ENCODE measurements at regions not wholly inside any gene's neighbourhood (a gene's known extent, or its start where the extent isn't known, plus 50 kb on each side); places are given as distances from the start of the nearest gene placed in this dataset.
"Not testable (repeated sequence)": the region's sequence is repeated elsewhere in the genome, so short reads cannot be mapped to it uniquely, and the experiment has no call there.

- H3K9ac ChIP-seq (ENCODE audit: low read depth, low read length): no peak overlapping the region
- no peak for ATAC-seq (ENCODE audit: insufficient read depth, low read depth)
- no peaks in the 10 kb centered on the region for H4K20me1 ChIP-seq (ENCODE audit: insufficient read depth, low read length)
- H3K4me3 ChIP-seq (ENCODE audit: low read depth in 1 of 2, low read length in 2 of 2): no peak overlapping the region
- no peaks in the 10 kb centered on the region for H3K79me2 ChIP-seq (ENCODE audit: insufficient read depth, low read length)
- H3K27me3 ChIP-seq (ENCODE audit: insufficient read depth, low read length, poor library complexity): no peaks in the 10 kb centered on the region
- H3K4me1 ChIP-seq (ENCODE audit: insufficient read depth, low read length): no peaks in the 10 kb centered on the region
- H2AFZ ChIP-seq (ENCODE audit: low read depth, low read length): no peak overlapping the region
- TF ChIP-seq CTCF (IDR thresholded peaks at IDR 0.05; ENCODE audit: borderline replicate concordance, extremely low read depth, low read length, poor library complexity, severe bottlenecking): no peak
- TF ChIP-seq EZH2 (IDR thresholded peaks at IDR 0.05; ENCODE audit: borderline replicate concordance, low read depth, low read length, severe bottlenecking): no peak
- DNase-seq: no peak
- H3K27ac ChIP-seq (ENCODE audit: low read length): no peak overlapping the region
- no peaks in the 10 kb centered on the region for H3K9me3 ChIP-seq (ENCODE audit: insufficient read depth, low read length, severe bottlenecking)
- no peak overlapping the region for H3K4me2 ChIP-seq (ENCODE audit: insufficient read depth, low read length)
- no peaks in the 10 kb centered on the region for H3K36me3 ChIP-seq (ENCODE audit: insufficient read depth, low read length)
Observed at GRCh38 chr2:66189553-66189952, 245.4 kb upstream of the MEIS1 start.

DNA sequence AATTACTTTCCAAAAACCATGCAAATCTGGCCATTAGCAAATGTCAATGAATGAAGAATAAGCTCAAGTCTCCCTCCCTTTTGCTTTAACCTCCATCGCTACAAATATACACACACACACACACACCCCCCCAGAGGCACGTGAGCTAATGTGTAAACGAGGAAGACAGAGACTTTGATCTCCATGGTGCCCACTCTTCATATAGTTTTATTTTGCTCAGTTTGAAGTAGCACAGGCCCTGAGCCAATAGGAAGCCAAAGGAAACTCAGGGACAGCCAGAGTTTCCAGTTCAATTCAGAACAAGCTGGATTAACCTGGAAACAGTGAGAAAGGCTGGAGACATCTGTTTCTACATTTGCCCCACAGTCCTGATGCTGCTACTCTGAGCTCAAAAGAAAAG, 248.4 kb upstream of the MEIS1 start:
- Histone ChIP-seq H3K4me3 (ENCODE audit: low read depth in 1 of 2, low read length in 2 of 2) (no peak overlapping the region), H3K27me3 (ENCODE audit: insufficient read depth, low read length, poor library complexity) (no peaks in the 10 kb centered on the region), H4K20me1 (ENCODE audit: insufficient read depth, low read length) (no peaks in the 10 kb centered on the region), H3K36me3 (ENCODE audit: insufficient read depth, low read length) (no peaks in the 10 kb centered on the region), H3K79me2 (ENCODE audit: insufficient read depth, low read length) (no peaks in the 10 kb centered on the region), H2AFZ (ENCODE audit: low read depth, low read length) (no peak overlapping the region), H3K9ac (ENCODE audit: low read depth, low read length) (no peak overlapping the region), H3K4me1 (ENCODE audit: insufficient read depth, low read length) (no peaks in the 10 kb centered on the region), H3K4me2 (ENCODE audit: insufficient read depth, low read length) (no peak overlapping the region), H3K9me3 (ENCODE audit: insufficient read depth, low read length, severe bottlenecking) (no peaks in the 10 kb centered on the region), H3K27ac (ENCODE audit: low read length) (no peak overlapping the region)
- ATAC-seq (ENCODE audit: insufficient read depth, low read depth) (no peak), DNase-seq (no peak)
- TF ChIP-seq EZH2 (IDR thresholded peaks at IDR 0.05; ENCODE audit: borderline replicate concordance, low read depth, low read length, severe bottlenecking) (no peak), CTCF (IDR thresholded peaks at IDR 0.05; ENCODE audit: borderline replicate concordance, extremely low read depth, low read length, poor library complexity, severe bottlenecking) (no peak)

DNA sequence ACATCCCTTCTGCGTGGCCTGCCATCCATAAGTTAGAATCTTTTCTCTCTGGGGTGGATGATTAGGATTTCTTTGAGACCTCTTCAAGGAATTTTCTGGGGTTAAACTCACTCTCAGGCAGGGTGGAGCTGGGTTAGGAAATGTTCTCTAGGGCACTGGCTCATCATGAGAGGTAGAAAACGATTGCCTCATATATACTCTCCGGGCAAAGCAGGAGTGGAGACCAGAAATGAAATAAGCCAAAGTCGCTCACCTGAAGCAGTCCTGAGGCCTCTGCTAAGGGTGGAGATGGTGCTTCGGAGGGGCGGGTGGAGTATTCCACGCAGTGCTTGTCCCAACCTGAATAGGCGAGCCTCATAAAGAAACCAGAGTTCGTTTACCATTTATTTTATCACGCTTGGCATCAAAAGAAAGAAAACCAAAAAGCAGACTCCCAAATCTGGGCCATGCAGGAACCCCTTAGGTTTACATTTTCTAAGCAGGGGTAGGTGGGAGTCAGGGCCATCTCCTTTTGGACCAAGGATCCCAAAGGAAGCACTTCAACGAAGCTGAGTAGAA, 249.3 kb upstream of the MEIS1 start:
- Histone ChIP-seq H3K27me3 (ENCODE audit: insufficient read depth, low read length, poor library complexity) (no peaks in the 10 kb centered on the region), H3K4me1 (ENCODE audit: insufficient read depth, low read length) (no peaks in the 10 kb centered on the region), H2AFZ (ENCODE audit: low read depth, low read length) (no peak overlapping the region), H3K4me2 (ENCODE audit: insufficient read depth, low read length) (no peak overlapping the region), H4K20me1 (ENCODE audit: insufficient read depth, low read length) (no peaks in the 10 kb centered on the region), H3K79me2 (ENCODE audit: insufficient read depth, low read length) (no peaks in the 10 kb centered on the region), H3K9ac (ENCODE audit: low read depth, low read length) (no peak overlapping the region), H3K27ac (ENCODE audit: low read length) (no peak overlapping the region), H3K36me3 (ENCODE audit: insufficient read depth, low read length) (no peaks in the 10 kb centered on the region), H3K4me3 (ENCODE audit: low read depth in 1 of 2, low read length in 2 of 2) (no peak overlapping the region), H3K9me3 (ENCODE audit: insufficient read depth, low read length, severe bottlenecking) (no peaks in the 10 kb centered on the region)
- no peak for TF ChIP-seq EZH2 (IDR thresholded peaks at IDR 0.05; ENCODE audit: borderline replicate concordance, low read depth, low read length, severe bottlenecking)
- no peak for TF ChIP-seq CTCF (IDR thresholded peaks at IDR 0.05; ENCODE audit: borderline replicate concordance, extremely low read depth, low read length, poor library complexity, severe bottlenecking)
- no peak for ATAC-seq (ENCODE audit: insufficient read depth, low read depth)
- no peak for DNase-seq

GRCh38 chr2:66177128-66177796, 257.7 kb upstream of the MEIS1 start:
- not testable (repeated sequence) for H4K20me1 ChIP-seq (ENCODE audit: insufficient read depth, low read length); H3K27ac ChIP-seq (ENCODE audit: low read length); H3K9ac ChIP-seq (ENCODE audit: low read depth, low read length); H3K4me2 ChIP-seq (ENCODE audit: insufficient read depth, low read length); ATAC-seq (ENCODE audit: insufficient read depth, low read depth); H3K27me3 ChIP-seq (ENCODE audit: insufficient read depth, low read length, poor library complexity); H3K4me3 ChIP-seq (ENCODE audit: low read depth in 1 of 2, low read length in 2 of 2); H3K4me1 ChIP-seq (ENCODE audit: insufficient read depth, low read length); H2AFZ ChIP-seq (ENCODE audit: low read depth, low read length); H3K36me3 ChIP-seq (ENCODE audit: insufficient read depth, low read length); H3K9me3 ChIP-seq (ENCODE audit: insufficient read depth, low read length, severe bottlenecking); H3K79me2 ChIP-seq (ENCODE audit: insufficient read depth, low read length)
- peak; percentile 15 for DNase-seq
